Astrocyte of the cerebellum (primary cell): ENCODE measurements at regions not wholly inside any gene's neighbourhood (a gene's known extent, or its start where the extent isn't known, plus 50 kb on each side); places are given as distances from the start of the nearest gene placed in this dataset.

ENCODE experiments used
- DNase-seq: peaks from one replicate; pipeline ENCODE4 v3.0.0-alpha.2; 2011; ENCODE audit warnings: low read depth
- H3K4me3 ChIP-seq: 2 replicates; pipeline ENCODE4 v1.5.1; 2011; ENCODE audit warnings: mild to moderate bottlenecking, low read depth, low read length, moderate library complexity
- CTCF ChIP-seq: IDR thresholded peaks from 2 replicates; pipeline ENCODE4 v1.5.1; 2012; ENCODE audit warnings: low read length, low read depth, moderate library complexity, mild to moderate bottlenecking; ENCODE audit errors: missing control alignments
- in situ Hi-C: cut with HindIII; loops from 2 replicates; pipeline ENCODE4 v1.10.0; 2017; ENCODE audit warnings: low sequenced_read_pairs

GRCh38 chr16:56120447-56121155 is 70.7 kb upstream of the GNAO1 start:
- H3K4me3 ChIP-seq: no peak overlapping the region
- in situ Hi-C loops: no loop called here
- TF ChIP-seq CTCF: no peak
- no peak for DNase-seq

- no peak for TF ChIP-seq CTCF
- no peak overlapping the region for H3K4me3 ChIP-seq
- DNase-seq: no peak
- in situ Hi-C loops: no loop called here
These were observed 72.2 kb upstream of the GNAO1 start for GRCh38 chr16:56119133-56119532.

- in situ Hi-C loops: no loop called here
- H3K4me3 ChIP-seq: no peak overlapping the region
- DNase-seq: no peak
- TF ChIP-seq CTCF: no peak
These were observed 74.7 kb upstream of the GNAO1 start for GRCh38 chr16:56116577-56116964.

- H3K4me3 ChIP-seq: no peak overlapping the region
- no peak for DNase-seq
- in situ Hi-C loops: no loop called here
- no peak for TF ChIP-seq CTCF
These were observed 75.3 kb upstream of the GNAO1 start for GRCh38 chr16:56115817-56116576.

- no peak for DNase-seq
- no peak for TF ChIP-seq CTCF
- H3K4me3 ChIP-seq: no peak overlapping the region
- in situ Hi-C loops: no loop called here
These were observed 78.1 kb upstream of the GNAO1 start for GRCh38 chr16:56113223-56113622.

- no peak overlapping the region for H3K4me3 ChIP-seq
- no peak for TF ChIP-seq CTCF
- no peak for DNase-seq
- in situ Hi-C loops: no loop called here
These were observed 80.2 kb upstream of the GNAO1 start for GRCh38 chr16:56111100-56111499.
